Stimulated activated CD8-positive, alpha-beta memory T cell treated with anti-CD3 and anti-CD28 coated beads, Interleukin-15, amount 100 ng/mL, for 48 hours (primary cell): ENCODE measurements at regions not wholly inside any gene's neighbourhood (a gene's known extent, or its start where the extent isn't known, plus 50 kb on each side); places are given as distances from the start of the nearest gene placed in this dataset.

Experiments
- DNase-seq, 2 donors: peaks; one replicate each; pipeline ENCODE4 v3.0.0-alpha.2; 2020; ENCODE audit warnings: low read depth in 2 of 2

GRCh38 chr2:39514825-39515224, 77.7 kb upstream of the MAP4K3 start:
- DNase-seq, result no peak

GRCh38 chr2:39515273-39515896, 78.3 kb upstream of the MAP4K3 start:
- DNase-seq, result no peak

GRCh38 chr2:39515897-39516346, 78.8 kb upstream of the MAP4K3 start:
- no peak for DNase-seq

- DNase-seq, result no peak
Observed at GRCh38 chr2:39516347-39517101, 79.4 kb upstream of the MAP4K3 start.

GRCh38 chr2:39517102-39517436, 80.0 kb upstream of the MAP4K3 start:
- no peak for DNase-seq

- DNase-seq, result no peak
Observed at GRCh38 chr2:39517622-39518021, 80.5 kb upstream of the MAP4K3 start.

GRCh38 chr2:39519886-39520285, 82.8 kb upstream of the MAP4K3 start:
- DNase-seq, result no peak

- DNase-seq, result no peak
Observed at GRCh38 chr2:39521876-39522517, 84.9 kb upstream of the MAP4K3 start.

GRCh38 chr2:39522518-39522877, 85.4 kb upstream of the MAP4K3 start:
- DNase-seq, result no peak

GRCh38 chr2:39523308-39524044, 86.4 kb upstream of the MAP4K3 start:
- DNase-seq, result no peak

GRCh38 chr2:39524061-39524460, 87.0 kb upstream of the MAP4K3 start:
- DNase-seq, result no peak

- no peak for DNase-seq
Observed at GRCh38 chr2:39524756-39525635, 87.9 kb upstream of the MAP4K3 start.

- no peak for DNase-seq
Observed at GRCh38 chr2:39525636-39526412, 88.7 kb upstream of the MAP4K3 start.

- DNase-seq, result no peak
Observed at GRCh38 chr2:39528701-39529100, 91.6 kb upstream of the MAP4K3 start.

- no peak for DNase-seq
Observed at GRCh38 chr2:39529836-39530235, 92.8 kb upstream of the MAP4K3 start.

- no peak for DNase-seq
Observed at GRCh38 chr2:39530411-39530866, 93.4 kb upstream of the MAP4K3 start.

GRCh38 chr2:39531220-39531777, 94.2 kb upstream of the MAP4K3 start:
- DNase-seq, result no peak

GRCh38 chr2:39532933-39533332, 95.8 kb upstream of the MAP4K3 start:
- DNase-seq, result no peak

GRCh38 chr2:39534095-39534711, 97.1 kb upstream of the MAP4K3 start:
- no peak for DNase-seq
